ENCODE measurements at regions not wholly inside any gene's neighbourhood (a gene's known extent, or its start where the extent isn't known, plus 50 kb on each side); places are given as distances from the start of the nearest gene placed in this dataset.
A peak's percentile ranks its signal among the peaks of the same experiment; 100 is the strongest.

GRCh38 chr2:125455110-125455509, 1200.8 kb upstream of the GYPC start:
- no peak for TF ChIP-seq POLR2A (IDR thresholded peaks at IDR 0.05)
- no peak for TF ChIP-seq CTCF (IDR thresholded peaks at IDR 0.05)
- intact Hi-C loops (cut with DNase I; ENCODE audit: low total_unique reads): no loop called here
- Histone ChIP-seq H3K27me3 (no peaks in the 10 kb centered on the region), H3K4me1 (no peaks in the 10 kb centered on the region), H3K4me3 (no peak overlapping the region), H3K9me3 (no peaks in the 10 kb centered on the region), H3K36me3 (ENCODE audit: low read depth, missing control alignments) (no peaks in the 10 kb centered on the region), H3K27ac (no peak overlapping the region)
- no peak for DNase-seq
- WGBS, 2 donors: 75 to 85% methylated on average over 1 of the region's 1 CpG

- Histone ChIP-seq H3K4me3 (no peak overlapping the region), H3K9me3 (no peaks in the 10 kb centered on the region), H3K36me3 (ENCODE audit: low read depth, missing control alignments) (no peaks in the 10 kb centered on the region), H3K27ac (no peak overlapping the region), H3K4me1 (no peaks in the 10 kb centered on the region), H3K27me3 (no peaks in the 10 kb centered on the region)
- TF ChIP-seq CTCF (IDR thresholded peaks at IDR 0.05): no peak
- no peak for TF ChIP-seq POLR2A (IDR thresholded peaks at IDR 0.05)
- intact Hi-C loops (cut with DNase I; ENCODE audit: low total_unique reads): no loop called here
- WGBS, 2 donors: 44 to 55% methylated on average over 3 of the region's 3 CpGs
- no peak for DNase-seq
These were observed 1199.1 kb upstream of the GYPC start for GRCh38 chr2:125456693-125457363.

- peak; percentile 66 for DNase-seq
- Histone ChIP-seq H3K4me3 (no peak overlapping the region), H3K4me1 (no peaks in the 10 kb centered on the region), H3K9me3 (no peaks in the 10 kb centered on the region), H3K27me3 (no peaks in the 10 kb centered on the region), H3K27ac (no peak overlapping the region), H3K36me3 (ENCODE audit: low read depth, missing control alignments) (no peaks in the 10 kb centered on the region)
- intact Hi-C loops (cut with DNase I; ENCODE audit: low total_unique reads): no loop called here
- WGBS, 2 donors: 28 to 36% methylated on average over 11 to 12 of the region's 12 CpGs
- TF ChIP-seq POLR2A (IDR thresholded peaks at IDR 0.05) (no peak), CTCF (IDR thresholded peaks at IDR 0.05) (no peak)
These were observed 1184.0 kb upstream of the GYPC start for GRCh38 chr2:125471963-125472362.

GRCh38 chr2:125479143-125479636, 1176.8 kb upstream of the GYPC start:
- Histone ChIP-seq H3K36me3 (ENCODE audit: low read depth, missing control alignments) (no peaks in the 10 kb centered on the region), H3K27me3 (no peaks in the 10 kb centered on the region), H3K9me3 (no peaks in the 10 kb centered on the region), H3K27ac (no peak overlapping the region), H3K4me1 (no peaks in the 10 kb centered on the region), H3K4me3 (peak overlapping the region in 1 of 2 donors; percentile 13)
- TF ChIP-seq POLR2A (IDR thresholded peaks at IDR 0.05) (no peak), CTCF (IDR thresholded peaks at IDR 0.05) (no peak)
- no peak for DNase-seq
- intact Hi-C loops (cut with DNase I; ENCODE audit: low total_unique reads): no loop called here
- 72 to 80% methylated on average over 9 to 21 of the region's 24 CpGs for WGBS, 2 donors

- Histone ChIP-seq H3K36me3 (ENCODE audit: low read depth, missing control alignments) (no peaks in the 10 kb centered on the region), H3K9me3 (no peaks in the 10 kb centered on the region), H3K27me3 (no peaks in the 10 kb centered on the region), H3K4me1 (no peaks in the 10 kb centered on the region), H3K27ac (no peak overlapping the region), H3K4me3 (no peak overlapping the region)
- no peak for TF ChIP-seq POLR2A (IDR thresholded peaks at IDR 0.05)
- TF ChIP-seq CTCF (IDR thresholded peaks at IDR 0.05): no peak
- no peak for DNase-seq
- intact Hi-C loops (cut with DNase I; ENCODE audit: low total_unique reads): no loop called here
- 90 to 94% methylated on average over 4 of the region's 4 CpGs for WGBS, 2 donors
These were observed 1165.7 kb upstream of the GYPC start for GRCh38 chr2:125490308-125490707.
